HEK293T (cell line): ENCODE measurements at regions not wholly inside any gene's neighbourhood (a gene's known extent, or its start where the extent isn't known, plus 50 kb on each side); places are given as distances from the start of the nearest gene placed in this dataset.

Source experiments
- BHLHE40 ChIP-seq: fragments of 450-650 bp; IDR thresholded peaks from 2 replicates; pipeline ENCODE4 v1.6.1; 2016; ENCODE audit warnings: mild to moderate bottlenecking, moderate library complexity, borderline replicate concordance
- ELF4 ChIP-seq: fragments of 450-650 bp; IDR thresholded peaks from 2 replicates; pipeline ENCODE4 v1.6.1; 2017; ENCODE audit warnings: antibody characterized with exemption
- FOXA1 ChIP-seq: fragments of 450-650 bp; IDR thresholded peaks from 2 replicates; pipeline ENCODE4 v1.6.1; 2016; ENCODE audit warnings: mild to moderate bottlenecking
- FOXM1 ChIP-seq: fragments of 450-650 bp; IDR thresholded peaks from 2 replicates; pipeline ENCODE4 v1.6.1; 2017; ENCODE audit warnings: mild to moderate bottlenecking, borderline replicate concordance
- HDGF ChIP-seq: fragments of 450-650 bp; IDR thresholded peaks from 2 replicates; pipeline ENCODE4 v1.6.1; 2017; ENCODE audit warnings: antibody characterized with exemption, borderline replicate concordance
- NFRKB ChIP-seq: fragments of 450-650 bp; IDR thresholded peaks from 2 replicates; pipeline ENCODE4 v1.6.1; 2016; ENCODE audit warnings: mild to moderate bottlenecking, moderate library complexity
- PKNOX1 ChIP-seq: fragments of 450-650 bp; IDR thresholded peaks from 2 replicates; pipeline ENCODE4 v1.6.1; 2016
- SP1 ChIP-seq: fragments of 450-650 bp; IDR thresholded peaks from 2 replicates; pipeline ENCODE4 v1.6.1; 2017
- SUZ12 ChIP-seq: fragments of 450-650 bp; IDR thresholded peaks from 2 replicates; pipeline ENCODE4 v1.6.1; 2016; ENCODE audit warnings: mild to moderate bottlenecking
- TARDBP ChIP-seq: fragments of 450-650 bp; IDR thresholded peaks from 2 replicates; pipeline ENCODE4 v1.6.1; 2016
- ZNF384 ChIP-seq: fragments of 450-650 bp; IDR thresholded peaks from 2 replicates; pipeline ENCODE4 v1.6.1; 2016

- no peak for TF ChIP-seq TARDBP
- no peak for TF ChIP-seq ZNF384
- TF ChIP-seq BHLHE40 = no peak
- TF ChIP-seq SUZ12 = no peak
- TF ChIP-seq SP1 = no peak
- no peak for TF ChIP-seq PKNOX1
- TF ChIP-seq FOXA1 = no peak
- no peak for TF ChIP-seq ELF4
- TF ChIP-seq FOXM1 = no peak
- TF ChIP-seq HDGF = no peak
- no peak for TF ChIP-seq NFRKB
Observed at GRCh38 chr3:67947808-67948508, 293.5 kb upstream of the SUCLG2 start.
